Mammary epithelial cell (primary cell): ENCODE measurements at regions not wholly inside any gene's neighbourhood (a gene's known extent, or its start where the extent isn't known, plus 50 kb on each side); places are given as distances from the start of the nearest gene placed in this dataset.

Source experiments
- CTCF ChIP-seq, 2 donors: IDR thresholded peaks in 1 of 2; conservative IDR thresholded peaks in 1 of 2; 2 replicates each; pipeline ENCODE4 v1.5.1; 2011 to 2012; ENCODE audit warnings: inconsistent platforms in 2 of 2, low read length in 2 of 2, mild to moderate bottlenecking in 2 of 2, control low read depth in 1 of 2, low read depth in 1 of 2; ENCODE audit not compliant: insufficient read depth in 1 of 2; ENCODE audit errors: extremely low read depth in 1 of 2
- EZH2 ChIP-seq: IDR thresholded peaks from 2 replicates; pipeline ENCODE4 v1.6.1; 2012; ENCODE audit warnings: low read length, inconsistent platforms, borderline replicate concordance

GRCh38 chr10:94105226-94105625, 111.5 kb downstream of the PLCE1 start:
- TF ChIP-seq CTCF (conservative IDR thresholded peaks at IDR 0.05 in 1 of 2, IDR thresholded peaks at IDR 0.05 in 1 of 2; ENCODE audit: extremely low read depth in 1 of 2, insufficient read depth in 1 of 2, low read depth in 1 of 2, low read length in 2 of 2) (no peak), EZH2 (no peak)
